ENCODE measurements at regions not wholly inside any gene's neighbourhood (a gene's known extent, or its start where the extent isn't known, plus 50 kb on each side); places are given as distances from the start of the nearest gene placed in this dataset.

GRCh38 chr6:140871911-140872310 is 1260.8 kb upstream of the GJE1 start:
- DNase-seq = no peak

DNA sequence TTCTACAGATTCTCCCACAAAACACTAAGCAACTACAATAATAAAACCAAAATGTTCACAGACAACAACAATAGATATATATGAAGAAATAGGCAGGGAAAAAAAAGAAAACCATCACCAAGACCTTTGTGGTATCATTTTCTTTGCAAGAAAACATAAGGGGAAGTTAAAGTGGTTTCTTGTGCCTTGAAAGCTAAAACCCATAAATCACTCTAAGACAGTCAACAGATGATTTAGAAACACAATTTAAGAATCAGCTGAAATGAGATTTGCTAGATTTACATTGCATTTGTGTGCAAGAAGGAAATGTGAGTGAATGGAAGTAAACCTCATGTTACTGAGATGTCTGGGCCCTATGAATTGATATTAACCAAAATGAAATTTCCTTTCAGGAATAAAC is 1265.4 kb upstream of the GJE1 start:
- no peak for DNase-seq

DNA sequence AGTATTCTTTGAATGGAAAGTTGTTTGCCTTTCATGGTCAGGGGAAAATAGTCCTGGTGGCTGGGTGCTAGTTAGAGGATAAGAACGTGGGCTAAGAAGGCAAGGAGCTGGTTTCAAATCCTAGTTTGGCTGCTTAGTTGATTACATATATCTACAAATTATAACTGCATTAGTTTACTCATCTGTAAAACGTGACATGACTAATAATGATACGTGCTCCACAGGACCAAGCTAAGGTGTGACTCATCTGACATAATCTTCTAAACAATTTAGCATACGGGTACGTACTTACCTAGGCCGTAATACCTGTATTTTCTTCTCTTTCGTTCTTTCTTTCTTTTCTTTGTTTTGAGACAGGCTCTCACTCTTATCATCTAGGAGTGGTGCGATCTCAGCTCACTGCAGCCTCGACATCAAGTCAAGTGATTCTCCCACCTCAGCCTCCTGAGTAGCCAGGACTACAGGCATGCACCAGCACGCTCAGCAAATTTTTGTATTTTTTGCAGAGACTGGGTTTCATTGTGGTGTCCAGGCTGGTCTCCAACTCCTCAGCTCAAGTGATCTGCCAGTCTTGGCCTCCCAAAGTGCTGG is 1274.2 kb upstream of the GJE1 start:
- DNase-seq = no peak

- DNase-seq = no peak
Observed at GRCh38 chr6:140857739-140858380, 1274.9 kb upstream of the GJE1 start.

DNA sequence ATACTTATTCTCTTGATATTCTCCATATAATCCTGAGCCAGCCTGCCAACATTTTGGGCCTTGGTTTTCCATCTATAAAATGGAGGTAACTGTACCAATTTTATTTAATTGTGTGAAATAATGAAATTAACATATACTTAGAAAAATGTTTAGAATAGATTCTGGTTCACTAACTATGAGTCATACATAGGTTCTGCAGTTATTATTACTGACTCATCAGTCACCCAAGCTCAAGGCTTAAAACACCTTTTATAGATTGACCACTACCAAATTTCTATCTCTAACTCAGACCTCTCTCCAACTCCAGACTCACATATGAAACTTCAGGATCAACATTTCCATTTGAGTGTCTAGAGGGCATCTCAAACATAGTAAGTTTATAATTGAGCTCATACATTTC is 1277.2 kb upstream of the GJE1 start:
- DNase-seq = no peak

DNA sequence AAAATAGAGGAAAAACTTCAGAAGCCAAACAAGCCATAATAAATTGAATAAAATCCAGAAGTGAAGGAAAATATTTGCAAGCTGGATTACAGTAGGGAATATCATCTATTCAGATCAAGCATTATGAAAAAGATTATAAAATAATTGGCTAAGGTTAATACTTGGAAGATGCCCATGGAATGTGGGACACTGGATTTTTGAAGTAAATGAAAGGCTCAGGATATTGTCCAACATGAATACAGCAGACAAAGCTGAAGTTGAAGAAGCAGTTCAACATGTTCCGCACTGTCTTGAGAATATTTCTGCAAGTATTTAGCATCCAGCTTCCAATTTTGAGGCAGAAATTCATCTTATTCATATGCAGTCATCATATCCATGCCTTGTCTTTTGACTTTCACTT is 1278.4 kb upstream of the GJE1 start:
- no peak for DNase-seq

GRCh38 chr6:140850438-140850837 is 1282.3 kb upstream of the GJE1 start:
- no peak for DNase-seq

DNA sequence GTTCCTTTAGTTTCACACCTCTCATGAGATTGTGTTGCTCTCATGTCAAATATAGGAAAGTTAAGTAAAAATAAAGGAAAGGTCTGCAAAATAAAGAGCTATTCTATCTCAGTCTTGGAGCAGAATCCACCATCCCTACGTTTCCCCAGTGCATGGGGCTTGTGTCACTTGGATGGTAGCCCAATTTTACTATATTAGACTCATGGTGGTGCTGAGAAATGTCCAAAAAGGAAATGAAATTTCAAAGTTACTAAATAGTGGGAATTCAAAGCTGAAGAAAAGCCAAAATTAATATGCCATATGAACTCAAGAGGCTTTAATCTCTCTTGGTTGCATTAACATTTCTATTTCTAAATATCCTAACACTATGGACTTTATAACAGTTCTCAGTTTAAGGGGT is 1283.3 kb upstream of the GJE1 start:
- no peak for DNase-seq

GRCh38 chr6:140847262-140847645 is 1285.5 kb upstream of the GJE1 start:
- no peak for DNase-seq

DNA sequence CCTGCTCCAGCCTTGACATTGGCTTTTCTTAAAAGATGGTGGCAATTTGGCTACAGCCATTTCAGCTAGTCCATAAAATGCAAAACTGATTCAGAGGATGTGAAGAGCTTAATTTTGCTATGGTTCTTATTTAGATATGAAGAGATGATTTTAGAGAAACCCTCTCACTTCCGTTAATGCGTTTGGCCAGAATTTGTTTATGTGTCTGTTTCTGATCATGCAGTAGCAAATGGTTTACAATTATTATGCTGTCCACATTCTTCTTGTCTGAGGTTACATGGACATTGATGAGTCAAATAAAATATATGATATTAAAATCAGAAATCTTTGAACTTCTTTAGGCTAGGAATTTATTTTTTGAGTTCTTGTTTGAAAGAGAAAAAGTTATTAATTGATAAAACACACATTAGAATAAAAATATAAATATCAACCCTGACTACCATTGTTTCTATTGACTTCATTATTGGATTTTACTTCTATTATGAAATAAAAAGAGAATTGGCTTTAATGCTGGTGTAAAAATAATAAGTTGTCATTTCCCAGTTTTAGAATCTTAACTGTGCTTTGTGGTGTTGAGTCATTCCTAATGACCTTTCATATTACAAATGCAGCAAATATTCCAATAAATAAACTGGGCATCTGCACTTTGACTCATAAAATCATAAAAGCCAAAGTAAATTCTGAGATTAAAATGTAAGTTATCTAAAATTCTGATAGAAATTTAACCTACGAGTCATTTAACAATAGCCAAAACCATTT is 1286.0 kb upstream of the GJE1 start:
- no peak for DNase-seq

- no peak for DNase-seq
Observed at GRCh38 chr6:140845701-140846100, 1287.0 kb upstream of the GJE1 start.

DNA sequence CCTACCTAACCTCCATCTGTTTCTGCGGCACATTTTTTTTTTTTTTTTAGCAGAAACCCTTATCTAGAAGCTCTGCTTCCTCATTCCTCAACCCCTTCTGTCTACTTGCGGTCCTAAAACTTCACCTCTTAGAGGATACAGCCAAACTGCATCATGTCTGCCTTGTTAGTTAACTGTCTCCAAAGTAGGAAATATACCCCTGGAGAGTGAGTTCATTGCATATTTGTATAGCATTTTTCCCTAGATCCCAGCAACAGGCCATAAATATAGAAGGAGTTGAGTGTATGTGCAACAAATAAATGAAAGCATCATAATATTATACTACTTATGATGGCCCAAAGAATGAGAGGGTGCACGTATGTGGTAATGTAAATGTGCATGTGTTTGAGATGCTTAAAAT is 1288.6 kb upstream of the GJE1 start:
- no peak for DNase-seq

DNA sequence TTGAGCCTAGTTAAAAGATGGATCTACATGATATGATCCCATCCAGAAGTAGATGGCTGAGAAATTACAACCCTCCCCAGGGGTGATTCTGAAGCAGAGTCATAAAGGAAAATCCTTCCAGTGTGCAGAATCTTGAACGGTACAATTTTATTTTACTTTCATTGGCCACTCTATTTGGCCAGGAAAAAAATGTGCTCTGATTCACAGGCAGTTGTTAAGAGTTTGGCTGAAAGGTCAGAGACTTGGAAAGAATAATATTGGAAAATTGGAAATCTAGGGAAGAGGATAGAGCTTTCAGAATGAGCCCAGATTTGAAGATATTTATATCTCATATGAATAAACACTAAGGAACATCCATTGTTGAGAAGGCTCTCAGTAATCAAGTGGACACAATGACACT is 1299.3 kb upstream of the GJE1 start:
- no peak for DNase-seq

GRCh38 chr6:140830666-140831065 is 1302.1 kb upstream of the GJE1 start:
- no peak for DNase-seq

DNA sequence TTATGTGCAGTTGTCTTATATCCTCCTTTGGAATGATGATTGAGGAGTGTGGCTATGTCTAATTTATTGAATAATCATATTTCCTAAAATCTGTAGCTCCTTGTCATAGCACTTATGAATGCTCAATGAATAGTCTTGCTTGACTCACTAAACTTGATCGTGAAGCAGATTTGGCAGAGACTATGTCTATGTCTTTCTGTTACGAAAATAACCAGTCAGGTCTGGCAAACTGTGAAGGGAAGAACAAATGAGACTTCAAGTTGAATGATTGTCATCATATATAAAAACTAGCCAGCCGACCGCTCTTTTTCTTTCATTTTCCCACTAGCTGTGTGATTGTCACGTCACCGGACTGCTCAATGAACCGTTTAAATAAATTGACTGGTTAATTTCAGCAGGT is 1303.9 kb upstream of the GJE1 start:
- no peak for DNase-seq

GRCh38 chr6:140827593-140827992 is 1305.1 kb upstream of the GJE1 start:
- no peak for DNase-seq

DNA sequence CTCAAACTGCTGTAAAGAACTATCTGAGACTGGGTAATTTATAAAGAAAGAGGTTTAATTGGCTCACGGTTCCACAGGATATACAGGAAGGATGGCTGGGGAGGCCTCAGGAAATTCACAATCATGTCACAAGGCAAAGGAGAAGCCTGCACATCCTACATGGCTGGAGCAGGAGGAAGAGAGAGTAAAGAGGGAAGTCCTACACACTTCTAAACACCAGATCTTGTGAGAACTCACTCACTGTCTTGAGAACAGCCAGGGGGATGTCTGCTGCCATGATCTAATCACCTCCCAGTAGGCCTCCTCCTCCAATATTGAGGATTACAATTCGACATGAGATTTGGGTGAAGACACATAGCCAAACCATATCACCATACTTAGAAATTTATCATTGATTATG is 1307.0 kb upstream of the GJE1 start:
- DNase-seq = no peak

DNA sequence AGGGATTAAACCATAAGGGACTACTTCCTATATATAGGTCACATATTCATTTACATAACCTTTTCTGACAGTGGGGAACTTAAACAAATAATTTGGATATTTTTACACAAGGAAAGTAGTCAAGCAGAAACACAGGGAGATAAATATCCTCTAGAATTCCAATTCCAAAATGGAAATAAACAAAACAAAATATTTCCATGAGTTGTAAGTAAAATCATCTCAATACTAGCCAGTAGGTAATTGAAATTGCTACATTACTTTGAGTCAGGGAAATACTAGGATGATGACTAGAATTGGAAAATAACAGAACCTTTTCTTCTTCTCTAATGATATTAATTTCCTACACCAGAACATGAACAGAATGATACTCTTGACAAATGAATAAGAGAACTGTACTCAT is 1308.1 kb upstream of the GJE1 start:
- no peak for DNase-seq

DNA sequence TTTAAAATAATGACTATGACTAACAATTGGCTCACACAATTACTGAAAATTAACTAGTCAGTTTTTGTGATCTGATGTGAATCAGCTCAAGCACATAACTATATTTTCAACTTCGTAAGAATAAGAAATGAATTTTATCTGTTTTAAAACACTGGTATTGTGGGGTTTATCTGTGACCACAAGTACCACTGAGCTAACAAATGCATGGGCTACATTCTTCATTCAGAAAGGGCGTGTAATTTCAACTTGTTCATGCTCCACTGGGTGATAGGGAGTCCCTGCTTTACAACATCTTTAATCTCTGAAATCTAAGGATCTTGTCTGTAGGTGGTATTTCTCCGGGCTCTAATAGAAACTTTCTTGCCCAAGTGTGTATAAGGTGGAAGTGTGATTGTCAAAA is 1311.5 kb upstream of the GJE1 start:
- DNase-seq = no peak

- DNase-seq = no peak
Observed at GRCh38 chr6:140817176-140817575, 1315.5 kb upstream of the GJE1 start.

DNA sequence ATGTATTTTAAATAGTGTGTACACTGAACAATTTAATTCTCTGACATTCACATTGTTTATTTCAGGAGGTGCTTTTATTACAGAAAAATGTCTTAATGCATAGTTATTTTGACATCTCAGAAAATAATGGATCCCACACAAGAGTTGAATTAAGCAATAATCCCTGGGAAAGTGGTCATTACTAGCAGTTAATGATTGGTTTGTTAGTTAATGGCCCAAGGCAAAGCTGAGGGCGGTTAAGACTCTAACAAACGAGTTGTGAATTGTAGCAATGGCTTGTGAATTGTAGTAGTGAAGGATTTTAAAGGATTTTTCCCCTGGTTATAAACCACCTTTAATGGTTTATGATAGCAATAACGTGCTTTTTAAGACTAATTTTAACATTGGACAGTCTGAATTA is 1316.0 kb upstream of the GJE1 start:
- no peak for DNase-seq

- no peak for DNase-seq
Observed at GRCh38 chr6:140812636-140813035, 1320.1 kb upstream of the GJE1 start.

DNA sequence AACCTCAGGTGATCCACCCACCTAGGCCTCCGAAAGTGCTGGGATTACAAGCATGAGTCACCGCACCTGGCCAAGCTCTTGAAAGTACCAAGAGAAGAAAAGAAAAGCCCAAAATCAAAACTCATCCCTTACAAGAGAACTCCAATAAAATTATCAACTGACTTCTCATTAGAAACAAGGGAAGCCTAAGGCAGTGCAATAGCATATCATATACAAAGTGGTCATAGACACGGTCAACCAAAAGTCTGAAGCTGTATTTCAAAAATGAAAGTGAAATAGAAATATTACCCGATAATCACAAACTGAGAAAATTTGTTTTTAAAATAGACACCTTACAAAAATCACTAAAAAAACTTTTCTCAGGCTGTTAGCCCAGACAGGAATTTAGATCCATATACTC is 1321.1 kb upstream of the GJE1 start:
- no peak for DNase-seq

DNA sequence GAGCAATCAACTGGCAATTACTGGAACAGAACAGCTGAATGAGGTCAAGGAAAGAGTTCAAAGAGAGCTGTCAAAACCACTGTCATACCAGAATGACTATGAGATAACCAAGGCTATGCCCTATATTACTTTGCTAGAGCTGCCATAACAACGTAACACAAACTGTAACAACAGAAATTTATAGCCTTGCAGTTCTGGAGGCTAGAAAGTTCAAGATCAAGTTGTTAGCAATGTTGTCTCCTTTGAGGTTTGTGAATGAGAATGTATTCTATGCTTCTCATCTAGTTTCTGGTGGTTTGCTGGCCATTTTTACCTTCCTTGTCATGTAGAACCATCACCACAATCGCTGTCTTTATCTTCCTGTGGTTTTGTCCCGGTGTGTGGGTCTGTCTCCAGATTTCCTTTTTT is 1323.0 kb upstream of the GJE1 start:
- DNase-seq = no peak

DNA sequence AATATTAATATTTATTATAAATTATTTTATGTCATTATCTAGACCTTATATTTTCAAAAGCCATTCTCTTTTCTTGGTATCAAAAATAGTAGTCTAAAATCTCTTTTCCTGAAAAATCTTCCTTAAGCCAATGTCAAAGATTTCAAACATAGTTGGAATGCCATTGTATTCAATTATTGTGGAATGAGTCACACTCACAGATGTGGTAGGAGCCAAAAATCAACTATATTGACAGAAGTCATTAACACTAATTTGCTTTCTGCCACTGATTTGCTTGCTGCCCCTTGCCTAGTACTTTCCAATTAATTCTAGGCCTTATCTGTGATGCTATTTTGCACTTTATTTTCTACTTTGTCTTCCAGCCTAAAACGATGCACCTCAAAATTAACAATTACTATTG is 1326.3 kb upstream of the GJE1 start:
- DNase-seq = no peak
